NCI-H2107 (cell line): ENCODE measurements at regions not wholly inside any gene's neighbourhood (a gene's known extent, or its start where the extent isn't known, plus 50 kb on each side); places are given as distances from the start of the nearest gene placed in this dataset.

Source experiments
- DNase-seq: peaks from one replicate; lab custom pipeline; 2025; lab: John Stamatoyannopoulos, UW

DNA sequence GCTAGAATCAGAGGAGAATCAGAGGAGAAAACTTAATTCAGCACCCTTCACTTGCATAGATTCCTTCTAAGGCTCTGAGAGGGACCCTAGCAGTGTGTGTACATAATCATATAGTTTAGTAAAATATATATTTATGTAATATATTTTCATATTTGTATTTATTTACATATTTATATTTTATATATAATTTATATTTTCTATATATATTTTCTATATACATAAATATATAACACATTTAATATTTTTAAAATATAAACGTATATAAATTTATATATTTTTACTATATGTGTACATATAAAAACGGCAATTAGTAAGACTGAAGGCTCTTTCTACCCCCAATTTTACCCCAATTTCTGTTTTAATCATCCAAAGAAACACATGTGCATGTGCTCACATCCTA lies 80.3 kb downstream of the NXPE2 start:
- DNase-seq, result no peak

DNA sequence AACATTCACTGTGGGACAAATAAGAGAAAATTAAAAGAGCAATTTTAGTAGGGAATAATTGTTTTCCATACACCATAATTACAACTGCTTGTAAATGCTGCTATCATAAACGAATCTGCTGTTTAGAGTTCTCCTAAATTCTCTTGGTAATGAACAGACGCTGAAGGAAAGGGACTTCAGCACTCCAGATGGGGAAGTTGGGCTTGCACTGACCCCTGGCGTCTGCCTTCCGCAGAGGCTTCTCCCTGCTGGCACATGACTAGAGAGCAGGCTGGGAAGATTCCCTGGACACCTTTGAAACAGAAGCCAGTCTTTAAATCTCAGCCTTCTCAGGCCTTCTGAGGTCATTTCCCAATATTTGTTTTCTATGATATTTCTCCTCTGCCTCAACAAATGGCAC lies 84.1 kb downstream of the NXPE2 start:
- no peak for DNase-seq

DNA sequence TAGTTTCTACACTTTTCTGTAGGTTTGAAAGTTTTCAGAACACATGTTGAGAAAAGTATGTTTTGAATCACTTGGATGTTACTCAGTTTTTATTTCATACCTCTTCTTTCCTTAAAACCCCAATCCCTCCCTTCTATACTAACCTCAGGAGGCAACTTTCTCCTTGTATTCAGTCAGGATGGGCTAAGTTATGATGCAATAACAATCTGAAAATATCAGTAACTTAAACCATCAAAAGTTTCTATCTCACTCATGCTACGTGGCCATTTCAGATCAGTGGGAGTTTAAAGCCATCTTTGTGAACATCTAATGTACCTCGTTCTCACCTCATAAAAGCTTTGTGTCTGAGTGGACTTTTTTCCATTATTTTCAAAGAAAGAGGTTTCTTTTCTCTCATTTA lies 86.2 kb downstream of the NXPE2 start:
- DNase-seq, result no peak

DNA sequence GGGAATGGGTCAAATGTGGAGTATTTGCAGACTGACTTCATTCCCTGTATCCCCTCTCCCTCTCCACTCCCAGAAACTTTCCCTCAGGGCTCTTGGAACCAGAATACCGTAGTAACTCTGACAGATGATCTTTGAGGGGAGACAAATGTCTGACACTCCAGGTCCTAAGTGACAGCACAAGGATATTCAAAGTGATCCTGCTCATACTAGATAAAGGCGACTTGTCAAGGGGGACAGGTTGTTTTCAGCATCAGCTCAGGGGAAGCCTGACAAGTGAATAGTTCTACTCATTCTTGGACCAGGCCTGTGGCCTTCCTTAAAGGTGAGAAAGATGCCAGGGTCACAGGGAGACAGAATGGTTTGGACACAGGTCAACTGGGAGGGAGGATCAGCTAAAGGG lies 92.8 kb downstream of the NXPE2 start:
- no peak for DNase-seq

DNA sequence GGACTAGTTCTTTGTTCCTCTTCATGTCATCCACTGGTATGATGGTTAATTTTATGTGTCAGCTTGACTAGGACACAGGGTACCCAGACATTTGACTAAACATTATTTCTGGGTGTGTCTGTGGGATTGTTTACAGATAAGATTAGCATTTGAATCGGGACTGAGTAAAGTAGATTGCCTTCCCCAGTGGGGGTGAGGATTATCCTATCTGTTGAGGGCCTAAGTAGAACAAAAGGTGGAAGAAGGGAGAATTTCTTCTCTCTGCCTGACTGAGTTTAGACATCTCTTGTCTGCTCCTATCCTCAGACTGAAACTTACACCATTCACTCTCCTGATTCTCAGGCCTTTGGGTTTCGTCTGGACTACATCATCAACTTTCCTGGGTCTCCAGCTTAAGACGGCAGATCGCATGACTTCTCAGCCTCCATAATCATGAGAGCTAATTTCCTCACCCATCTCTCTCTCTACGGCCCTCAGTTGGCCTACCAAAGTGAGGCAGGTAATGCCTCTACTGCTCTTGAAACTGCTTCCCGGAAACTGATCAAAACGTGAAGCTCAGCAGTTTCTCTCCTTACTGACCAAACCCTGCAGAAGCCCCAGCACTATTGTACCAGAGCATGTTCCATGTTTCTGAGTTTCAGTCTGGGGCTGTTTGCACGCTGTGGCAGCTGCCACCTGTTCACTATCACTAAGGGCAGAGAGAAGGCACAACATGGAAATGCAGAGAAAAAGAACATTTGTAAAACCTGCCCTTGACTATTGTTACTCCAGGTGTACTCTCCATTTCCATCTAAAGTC lies 95.4 kb downstream of the NXPE2 start:
- no peak for DNase-seq

DNA sequence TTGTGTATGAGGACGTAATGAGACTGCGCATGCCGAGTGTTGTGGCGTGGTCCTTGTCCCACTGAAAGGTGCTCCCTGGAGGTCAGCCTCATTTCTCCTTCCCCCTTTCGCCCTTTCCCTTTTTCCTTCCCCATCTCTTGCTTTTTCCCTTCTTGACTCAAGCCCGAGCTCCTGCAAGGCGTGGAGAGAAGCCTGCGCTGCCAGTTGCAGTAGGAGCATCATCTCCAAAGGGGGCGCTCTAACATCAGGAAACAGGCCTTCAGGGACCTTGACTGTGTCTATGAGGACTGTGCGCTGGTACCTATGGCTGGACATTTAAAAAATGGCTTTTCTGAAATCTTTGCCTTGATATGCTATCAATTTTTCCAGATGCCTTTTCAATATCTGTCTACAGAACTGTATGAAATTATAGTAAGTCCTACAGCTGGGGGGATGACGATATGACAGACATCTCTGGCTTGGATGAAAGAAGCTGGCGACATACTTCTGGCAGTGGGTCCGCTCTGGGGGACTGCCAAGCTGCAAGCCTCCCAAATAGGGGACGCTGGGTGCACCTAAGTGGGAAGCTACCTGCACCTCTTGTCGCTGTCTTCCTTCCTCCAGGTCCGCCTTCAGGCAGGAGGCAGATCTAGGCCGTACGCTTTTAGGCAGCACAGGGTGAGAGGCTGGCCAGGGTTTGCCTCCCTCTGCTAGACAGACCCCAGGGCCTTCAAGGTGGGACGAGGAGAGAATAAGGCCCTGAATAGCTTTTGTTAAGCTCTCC lies 96.5 kb downstream of the NXPE2 start:
- DNase-seq, result peak; percentile 37

DNA sequence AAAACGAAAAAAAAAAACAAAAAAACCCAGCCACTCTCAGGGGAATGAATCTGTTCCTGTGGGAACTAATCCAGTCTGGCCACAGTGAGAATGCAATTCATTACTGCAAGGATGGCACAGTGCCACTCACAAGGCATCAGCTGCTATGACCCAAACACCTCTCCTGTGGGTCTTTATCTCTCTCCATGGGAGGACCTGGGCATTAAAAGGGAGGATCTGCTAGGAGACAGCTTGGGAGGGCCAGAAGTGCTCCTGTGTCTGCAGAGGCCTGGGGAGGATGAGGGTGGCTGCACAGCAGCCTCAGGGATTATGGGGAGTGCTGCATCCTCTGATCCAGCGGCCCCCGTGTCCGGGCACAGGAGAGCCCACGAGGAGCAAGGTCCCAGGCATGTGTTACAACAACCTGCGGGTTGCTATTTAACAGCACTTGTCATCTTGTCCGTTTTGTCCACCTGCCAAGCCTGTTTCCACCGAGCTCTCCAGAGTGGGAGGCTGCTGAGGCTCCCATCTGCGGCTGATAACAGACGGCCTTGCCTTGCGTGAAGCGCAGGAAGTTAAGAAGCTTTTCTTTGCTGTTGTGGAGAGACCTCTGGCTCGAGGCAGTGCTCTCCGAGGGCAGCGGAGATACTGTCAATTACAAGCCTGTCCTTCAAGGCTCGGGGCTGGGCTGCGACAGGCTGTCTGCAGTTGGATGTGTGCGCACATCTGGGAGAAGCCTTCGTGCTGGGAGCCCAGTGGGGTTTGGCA lies 97.7 kb downstream of the NXPE2 start:
- no peak for DNase-seq

DNA sequence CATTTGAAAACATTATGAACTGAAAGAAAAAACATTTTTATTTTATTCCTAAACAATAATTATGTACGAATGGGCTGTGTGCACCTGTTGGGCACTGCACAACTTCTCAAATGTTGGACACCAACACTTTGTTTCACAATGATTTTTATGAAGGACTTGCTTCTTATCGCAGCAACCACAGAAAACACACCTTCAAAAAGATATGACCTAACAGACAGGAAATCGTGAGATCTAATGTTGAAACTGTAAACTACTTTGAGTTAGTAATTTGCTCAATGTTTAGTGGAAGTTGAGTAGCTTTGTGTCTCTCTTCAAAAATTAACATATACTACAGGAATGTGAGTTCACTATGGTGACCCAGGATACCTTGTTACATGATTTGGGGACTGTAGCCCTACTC lies 98.6 kb downstream of the NXPE2 start:
- DNase-seq, result no peak

DNA sequence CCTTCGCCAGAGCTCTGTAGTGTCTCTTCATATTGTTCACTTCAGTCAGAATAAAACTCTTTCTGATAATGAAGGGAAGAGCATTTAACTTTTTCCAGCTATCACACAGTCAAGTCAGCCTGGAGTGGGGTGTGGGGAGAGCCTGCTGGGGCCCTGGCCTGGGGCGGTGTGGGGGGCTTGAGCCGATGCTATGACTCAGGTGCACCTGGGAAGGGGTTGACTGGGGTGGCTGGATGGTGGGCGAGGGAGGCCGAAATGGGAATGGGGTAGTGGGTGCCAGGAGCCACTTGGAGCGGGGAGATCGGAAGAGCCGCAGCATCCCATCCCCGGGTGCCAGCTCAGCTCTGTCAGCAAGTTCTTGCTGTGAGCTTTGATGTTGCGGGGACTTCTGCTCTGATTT lies 100.9 kb downstream of the NXPE2 start:
- no peak for DNase-seq

DNA sequence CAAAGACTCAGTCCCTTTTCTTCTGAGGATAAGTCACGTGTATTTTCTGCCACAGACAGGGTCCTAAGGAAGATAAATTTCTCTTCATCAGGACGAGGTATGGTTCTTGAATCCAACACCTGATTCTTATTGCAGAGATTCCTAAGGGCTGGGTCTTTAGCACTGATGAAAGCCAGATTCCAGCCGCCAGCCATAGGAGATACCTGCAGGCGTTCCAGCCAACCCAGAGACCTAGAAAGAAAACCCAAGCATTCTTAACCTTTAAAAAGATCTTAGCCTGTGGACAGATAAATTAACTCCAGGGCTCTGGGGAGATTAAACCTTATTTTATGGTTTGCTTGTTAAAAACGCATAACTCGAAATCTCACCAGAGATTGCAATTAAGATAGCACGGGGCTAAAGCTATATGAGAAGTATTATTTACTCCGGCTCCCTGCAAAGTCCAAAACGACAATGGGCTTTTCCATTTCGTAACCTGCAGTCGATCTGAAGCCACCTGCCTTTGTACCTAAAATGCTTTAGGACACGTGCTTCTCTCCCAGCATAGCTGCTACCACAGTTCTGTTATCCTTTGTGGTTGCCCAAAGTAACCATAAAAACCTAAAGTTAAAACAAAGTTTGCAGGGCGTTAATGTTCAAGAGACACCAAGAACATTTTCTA lies 104.5 kb downstream of the NXPE2 start:
- DNase-seq, result peak; percentile 5

DNA sequence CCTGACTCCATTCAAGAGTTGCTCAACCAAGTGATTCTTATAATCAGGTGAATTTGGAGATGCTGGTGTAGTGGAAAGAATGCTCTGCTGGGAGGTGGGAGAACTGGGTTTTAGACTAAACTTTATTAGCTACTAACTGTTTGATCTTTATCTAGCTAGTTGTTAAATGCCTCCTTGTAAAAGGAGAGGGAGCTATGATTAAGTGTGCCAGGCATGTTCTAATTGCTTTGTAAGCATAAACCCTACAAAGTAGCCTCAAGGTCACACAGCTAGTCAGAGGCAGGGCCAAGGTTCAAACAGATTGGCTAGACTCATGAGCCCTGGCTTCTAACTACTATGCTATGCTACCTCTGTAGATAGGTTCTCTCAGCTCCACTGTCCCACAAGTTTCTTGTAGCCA lies 105.5 kb downstream of the NXPE2 start:
- DNase-seq, result no peak

DNA sequence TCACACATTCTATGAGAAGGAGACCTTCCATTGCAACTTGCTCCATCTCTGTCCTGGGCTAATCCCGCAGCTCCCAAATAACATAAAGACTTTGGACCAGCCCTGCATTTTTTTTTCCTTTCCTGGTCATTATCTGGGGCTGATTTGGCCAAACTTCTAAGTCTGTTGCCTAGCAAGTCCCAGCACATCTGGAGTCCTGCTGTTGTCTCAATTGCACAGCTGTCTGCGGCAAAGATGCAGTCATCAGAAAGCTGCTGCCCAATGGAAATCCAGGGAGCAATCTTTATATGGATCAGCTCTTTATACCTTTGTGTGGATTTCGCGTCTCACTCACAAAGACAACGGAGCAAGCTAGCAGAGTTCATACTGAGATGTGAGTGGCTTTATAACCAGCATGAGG lies 105.9 kb downstream of the NXPE2 start:
- DNase-seq, result no peak

DNA sequence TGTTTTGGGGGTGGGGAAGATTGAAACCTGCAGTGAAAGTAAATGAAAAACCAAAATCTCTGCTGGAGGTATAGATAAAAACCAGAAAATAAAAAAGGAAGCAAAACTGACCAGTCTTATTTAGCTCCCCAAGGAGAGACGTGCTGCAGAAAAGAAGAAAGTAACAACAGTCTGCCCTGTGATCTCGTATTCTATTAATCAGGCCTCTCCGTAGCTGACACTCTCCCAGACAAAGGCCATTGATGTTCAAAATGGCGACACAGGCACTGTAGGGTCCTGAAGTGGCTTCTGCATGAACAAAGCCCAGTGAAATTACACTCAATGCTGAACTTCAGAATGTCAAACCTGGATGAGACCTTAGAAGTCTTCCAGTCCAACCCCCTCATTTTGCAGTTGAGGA lies 106.6 kb downstream of the NXPE2 start:
- no peak for DNase-seq

DNA sequence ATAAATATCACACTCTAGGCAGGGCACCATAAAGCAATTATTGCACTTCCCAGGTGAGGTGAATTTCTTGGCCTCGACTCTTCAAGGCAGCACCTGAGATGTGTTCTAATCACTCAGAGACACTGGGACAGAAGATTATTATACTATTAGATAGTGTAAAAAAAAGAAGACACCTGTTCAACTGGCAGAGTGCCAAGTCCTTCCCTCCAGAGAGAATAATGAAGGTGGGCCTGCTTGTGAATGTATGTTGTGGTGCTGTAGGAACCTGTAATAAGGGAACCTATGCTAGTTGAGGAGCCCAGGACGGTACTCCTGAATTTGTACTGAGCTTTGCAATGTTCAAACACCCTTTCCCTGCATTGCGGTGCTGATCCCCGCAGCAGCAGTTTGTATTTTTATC lies 107.5 kb downstream of the NXPE2 start:
- DNase-seq, result no peak

DNA sequence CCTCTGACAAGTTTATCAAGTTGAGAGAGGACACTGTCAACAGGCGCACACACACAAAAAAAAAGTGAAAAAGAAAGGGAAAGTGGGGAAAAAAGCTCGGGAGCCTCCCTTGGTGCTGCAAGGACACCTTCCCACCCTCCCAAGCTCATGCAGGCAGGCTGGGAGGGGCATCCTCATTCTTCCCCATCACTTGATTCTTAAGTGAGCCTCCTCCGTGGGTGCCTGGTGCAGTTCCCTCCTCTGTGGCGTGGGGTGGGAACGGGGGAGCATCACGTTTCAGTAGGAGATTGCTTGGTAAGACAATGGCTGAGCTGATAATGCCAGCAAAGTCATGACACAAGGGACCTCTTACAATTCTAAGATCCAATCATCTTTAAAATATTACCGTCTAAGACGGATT lies 108.8 kb downstream of the NXPE2 start:
- no peak for DNase-seq

DNA sequence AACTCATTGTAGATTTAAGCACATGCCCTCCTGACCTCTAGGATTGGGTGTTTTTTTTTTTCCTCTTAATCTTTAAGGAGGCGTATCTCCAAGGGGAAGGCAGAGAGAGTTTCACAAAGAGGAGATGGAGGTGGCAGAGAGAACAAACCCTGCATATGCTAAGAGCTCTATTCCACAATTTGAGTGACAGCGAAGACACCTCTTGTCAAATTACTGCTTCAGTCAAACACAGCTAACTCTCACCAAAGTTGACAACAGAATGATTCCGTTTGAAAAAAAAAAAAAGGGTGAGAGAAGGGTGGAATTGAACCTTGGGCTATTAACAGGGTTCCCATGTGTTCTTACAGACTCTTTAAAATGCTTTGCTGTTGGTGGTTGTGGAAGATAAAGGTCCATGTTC lies 112.6 kb downstream of the NXPE2 start:
- no peak for DNase-seq

DNA sequence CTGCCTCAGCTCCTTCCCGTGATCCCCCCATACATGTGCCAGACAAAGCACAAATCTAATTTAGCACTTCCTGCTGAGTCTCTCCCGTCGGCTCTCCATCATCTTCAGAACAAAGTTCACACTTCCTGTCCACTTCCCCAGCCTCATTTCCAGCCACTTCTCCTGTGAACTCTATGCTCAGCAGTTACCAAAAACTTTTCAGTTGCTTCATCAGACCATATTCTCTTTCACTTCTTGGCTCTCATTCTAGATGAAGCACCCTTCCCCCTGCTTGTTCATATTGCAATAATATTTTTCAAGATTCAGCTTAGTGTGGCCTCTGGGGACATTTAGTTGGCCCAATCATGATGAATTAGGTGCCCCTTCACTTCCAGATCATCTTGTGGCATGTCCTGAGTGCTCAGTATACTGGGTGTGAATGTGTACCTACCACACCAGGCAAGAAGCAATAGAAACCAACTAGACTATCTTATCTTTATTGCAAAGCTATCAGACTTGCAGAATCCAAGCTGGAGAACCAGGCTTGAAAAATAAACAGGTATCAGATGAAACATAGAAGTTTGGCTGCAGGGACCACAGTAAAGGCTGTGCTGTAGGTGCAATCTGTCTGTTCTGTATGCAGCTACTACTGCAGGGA lies 115.8 kb downstream of the NXPE2 start:
- DNase-seq, result no peak

DNA sequence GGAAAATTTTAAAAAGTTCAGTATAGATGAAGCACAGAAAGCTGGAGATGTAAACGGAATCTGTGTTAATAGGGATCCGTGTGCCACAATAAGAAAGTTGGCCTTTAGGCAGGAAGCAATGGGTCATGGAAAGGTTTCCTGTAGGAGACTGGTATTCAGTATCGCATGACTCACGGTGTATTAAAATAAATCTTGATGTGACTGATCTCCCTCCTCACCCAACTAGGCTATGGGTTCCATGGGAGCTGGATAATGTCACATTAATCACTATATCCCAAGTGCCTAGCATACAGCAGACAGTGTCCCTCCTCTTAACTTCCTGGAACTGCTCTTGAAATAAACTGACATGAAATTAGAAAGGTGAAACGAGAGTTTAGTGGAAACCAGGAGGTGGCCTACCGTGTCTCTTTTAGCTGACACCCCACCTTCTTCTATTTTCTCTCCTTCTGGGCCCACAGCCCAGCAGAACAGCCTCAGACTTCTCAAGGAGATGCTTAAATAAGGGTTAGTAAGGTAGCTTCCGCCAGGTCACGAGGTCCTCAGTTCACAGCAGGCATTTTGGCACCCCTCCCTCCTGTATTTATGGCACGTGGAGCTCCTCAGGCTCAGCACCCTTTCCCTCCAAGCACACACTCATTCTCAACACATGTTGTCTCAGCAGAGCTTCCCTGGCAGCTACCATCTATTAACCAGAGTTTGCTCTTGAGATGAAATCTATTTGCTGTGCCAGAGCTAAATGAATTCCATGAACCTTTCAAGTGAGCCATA lies 118.8 kb downstream of the NXPE2 start:
- DNase-seq, result no peak

DNA sequence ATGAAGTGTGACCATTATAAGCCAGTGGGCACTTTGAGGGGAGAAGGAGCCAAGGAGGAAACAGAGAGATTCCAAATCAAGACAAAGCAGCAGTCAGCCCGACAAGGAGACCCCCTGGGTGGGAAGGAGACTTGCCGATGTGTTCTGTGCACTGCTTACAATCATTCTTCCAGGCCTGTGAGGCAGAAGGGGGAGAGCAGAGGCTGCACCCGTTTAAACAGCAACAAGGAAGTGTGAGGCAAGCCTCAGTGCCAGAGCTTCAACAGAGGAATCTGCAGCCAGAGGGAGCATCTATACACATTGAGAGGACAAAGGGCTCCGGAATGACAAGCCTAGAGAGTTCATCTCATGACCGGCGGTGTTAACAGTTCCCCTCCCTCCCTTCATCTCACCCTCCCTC lies 121.1 kb downstream of the NXPE2 start:
- DNase-seq, result no peak

DNA sequence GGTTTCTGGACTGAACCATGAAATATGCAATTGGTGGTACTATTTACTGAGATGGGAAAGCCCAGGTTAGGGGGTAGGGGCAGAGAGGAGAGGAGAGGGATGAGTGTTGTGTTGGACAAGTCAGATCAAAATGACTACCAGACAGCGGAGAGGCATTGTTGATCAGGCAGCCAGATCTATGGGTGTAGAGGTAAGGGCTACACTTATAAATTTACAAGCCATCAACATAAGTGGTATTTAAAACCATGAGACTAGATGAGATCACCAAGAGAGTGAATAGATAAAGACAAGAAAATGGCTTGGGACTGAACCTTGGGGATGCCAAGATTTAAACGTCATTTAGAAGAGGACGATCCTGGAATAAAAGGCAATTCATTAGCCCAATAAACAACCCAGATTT lies 123.4 kb downstream of the NXPE2 start:
- DNase-seq, result no peak

DNA sequence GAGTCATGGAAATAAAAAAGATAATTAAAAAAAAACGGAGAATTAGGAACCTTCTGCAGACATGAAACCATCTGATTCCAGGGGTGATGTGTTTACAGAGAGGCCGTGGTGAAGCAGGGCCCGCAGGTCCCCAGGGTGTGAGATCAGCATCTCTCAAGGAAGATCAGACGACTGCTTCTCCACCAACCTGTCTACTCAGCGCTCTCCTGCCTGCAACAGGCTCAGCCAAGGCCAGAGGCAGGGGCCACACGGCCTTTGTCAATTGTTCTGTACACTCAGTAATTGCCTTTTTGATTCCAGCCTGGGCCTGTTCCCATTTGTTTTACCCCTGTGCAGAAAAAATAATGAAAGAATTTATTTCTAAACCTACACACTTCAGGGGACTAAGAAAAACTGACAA lies 124.6 kb downstream of the NXPE2 start:
- DNase-seq, result no peak
